ENCODE measurements at regions not wholly inside any gene's neighbourhood (a gene's known extent, or its start where the extent isn't known, plus 50 kb on each side); places are given as distances from the start of the nearest gene placed in this dataset.

- no peak for DNase-seq
These were observed 485.0 kb downstream of the TAF11L14 start for GRCh38 chr5:18119156-18119785.

- DNase-seq: no peak
These were observed 507.0 kb downstream of the TAF11L14 start for GRCh38 chr5:18141222-18141621.

- no peak for DNase-seq
These were observed 508.6 kb downstream of the TAF11L14 start for GRCh38 chr5:18142831-18143230.

- DNase-seq: no peak
These were observed 518.4 kb downstream of the TAF11L14 start for GRCh38 chr5:18152671-18153070.

- no peak for DNase-seq
These were observed 523.9 kb downstream of the TAF11L14 start for GRCh38 chr5:18158166-18158565.

GRCh38 chr5:18159331-18159730 is 525.1 kb downstream of the TAF11L14 start:
- no peak for DNase-seq

- DNase-seq: no peak
These were observed 537.4 kb downstream of the TAF11L14 start for GRCh38 chr5:18171684-18172083.

- DNase-seq: no peak
These were observed 545.3 kb downstream of the TAF11L14 start for GRCh38 chr5:18179579-18179978.

- no peak for DNase-seq
These were observed 547.3 kb downstream of the TAF11L14 start for GRCh38 chr5:18181575-18181974.

- DNase-seq: no peak
These were observed 561.6 kb downstream of the TAF11L14 start for GRCh38 chr5:18195910-18196309.

GRCh38 chr5:18197734-18198133 is 563.5 kb downstream of the TAF11L14 start:
- no peak for DNase-seq

- DNase-seq: no peak
These were observed 567.9 kb downstream of the TAF11L14 start for GRCh38 chr5:18202164-18202563.

- no peak for DNase-seq
These were observed 569.0 kb downstream of the TAF11L14 start for GRCh38 chr5:18203296-18203695.

GRCh38 chr5:18213666-18214065 is 579.4 kb downstream of the TAF11L14 start:
- DNase-seq: no peak

GRCh38 chr5:18216016-18216415 is 581.8 kb downstream of the TAF11L14 start:
- DNase-seq: no peak

- no peak for DNase-seq
These were observed 582.5 kb downstream of the TAF11L14 start for GRCh38 chr5:18216729-18217128.

GRCh38 chr5:18219241-18219640 is 585.0 kb downstream of the TAF11L14 start:
- no peak for DNase-seq

GRCh38 chr5:18220631-18221030 is 586.4 kb downstream of the TAF11L14 start:
- no peak for DNase-seq

GRCh38 chr5:18236386-18236785 is 602.1 kb downstream of the TAF11L14 start:
- no peak for DNase-seq

- DNase-seq: no peak
These were observed 604.1 kb downstream of the TAF11L14 start for GRCh38 chr5:18238321-18238720.

GRCh38 chr5:18240971-18241370 is 606.7 kb downstream of the TAF11L14 start:
- DNase-seq: no peak

- DNase-seq: no peak
These were observed 609.6 kb downstream of the TAF11L14 start for GRCh38 chr5:18243846-18244245.

GRCh38 chr5:18244309-18244708 is 610.0 kb downstream of the TAF11L14 start:
- no peak for DNase-seq

- DNase-seq: no peak
These were observed 618.3 kb downstream of the TAF11L14 start for GRCh38 chr5:18252559-18252958.

GRCh38 chr5:18264126-18264882 is 630.0 kb downstream of the TAF11L14 start:
- DNase-seq: no peak

Data from DMS79 treated with DMSO at 0.1 percent for 48 hours (cell line).